Left cardiac atrium (tissue), 4 donors: ENCODE measurements at regions not wholly inside any gene's neighbourhood (a gene's known extent, or its start where the extent isn't known, plus 50 kb on each side); places are given as distances from the start of the nearest gene placed in this dataset.
A peak's percentile ranks its signal among the peaks of the same experiment; 100 is the strongest.
"Not testable (repeated sequence)": the region's sequence is repeated elsewhere in the genome, so short reads cannot be mapped to it uniquely, and the experiment has no call there.

Source experiments
- ATAC-seq, 2 donors: fragments of 200-7000 bp; cut with Tn5 transposase; one replicate each; pipeline ENCODE4 v1.9.1; 2020; ENCODE audit warnings: mild to moderate bottlenecking in 2 of 2, moderate library complexity in 2 of 2
- DNase-seq: peaks from one replicate; pipeline ENCODE4 v3.0.0-alpha.2; 2020
- intact Hi-C, 2 donors: fragments of 100-400 bp; cut with DNase I; formaldehyde crosslinking; loops; one replicate each; pipeline versions ENCODE4 v1.14.1 to v1.15.1; 2022 to 2023
- donor health status: DM: no; HTN: yes; CAD: no.
- donor health status: DM: no; HTN: yes; CAD: no; lungs with severe emphysema.
- donor health status: DM: yes; HTN: yes; CAD: no.
- donor health status: Dilated cardiomyopathy.

- DNase-seq (no peak), ATAC-seq (no peak)
- intact Hi-C loops = no loop called here
Measured at GRCh38 chr3:101143012-101143411, 149.8 kb upstream of the ABI3BP start.

- ATAC-seq (no peak), DNase-seq (no peak)
- intact Hi-C loops = no loop called here
Measured at GRCh38 chr3:101142160-101142559, 148.9 kb upstream of the ABI3BP start.

GRCh38 chr3:101141135-101141534 is 147.9 kb upstream of the ABI3BP start:
- DNase-seq (no peak), ATAC-seq (no peak)
- intact Hi-C loops = no loop called here

GRCh38 chr3:101138817-101139216 is 145.6 kb upstream of the ABI3BP start:
- intact Hi-C loops = no loop called here
- DNase-seq = no peak
- no peak for ATAC-seq

GRCh38 chr3:101134331-101134730 is 141.1 kb upstream of the ABI3BP start:
- ATAC-seq (no peak), DNase-seq (no peak)
- intact Hi-C loops = no loop called here

GRCh38 chr3:101133652-101134051 is 140.4 kb upstream of the ABI3BP start:
- ATAC-seq = no peak
- intact Hi-C loops = no loop called here

GRCh38 chr3:101133197-101133596 is 140.0 kb upstream of the ABI3BP start:
- intact Hi-C loops, ATAC-seq, DNase-seq: not testable (repeated sequence)

More at GRCh38 chr3:101133652-101134051, 140.4 kb upstream of the ABI3BP start:
- DNase-seq = no peak

GRCh38 chr3:101131767-101132166 is 138.5 kb upstream of the ABI3BP start:
- intact Hi-C loops = no loop called here
- DNase-seq (no peak), ATAC-seq (no peak)

GRCh38 chr3:101128786-101129185 is 135.6 kb upstream of the ABI3BP start:
- intact Hi-C loops = no loop called here
- DNase-seq (no peak), ATAC-seq (no peak)

GRCh38 chr3:101128001-101128400 is 134.8 kb upstream of the ABI3BP start:
- no peak for ATAC-seq
- intact Hi-C loops = no loop called here
- no peak for DNase-seq

- ATAC-seq (no peak), DNase-seq (no peak)
- intact Hi-C loops = no loop called here
Measured at GRCh38 chr3:101124125-101124524, 130.9 kb upstream of the ABI3BP start.

- ATAC-seq (no peak), DNase-seq (no peak)
Measured at GRCh38 chr3:101123081-101123480, 129.9 kb upstream of the ABI3BP start.

GRCh38 chr3:101122681-101123080 is 129.5 kb upstream of the ABI3BP start:
- DNase-seq (no peak), ATAC-seq (no peak)
- intact Hi-C loops = no loop called here

More at GRCh38 chr3:101123081-101123480, 129.9 kb upstream of the ABI3BP start:
- intact Hi-C loops = no loop called here

- DNase-seq = no peak
- intact Hi-C loops = no loop called here
Measured at GRCh38 chr3:101120039-101120438, 126.8 kb upstream of the ABI3BP start.

GRCh38 chr3:101119535-101119934 is 126.3 kb upstream of the ABI3BP start:
- DNase-seq (no peak), ATAC-seq (peak in 1 of 2 donors; percentile 62)
- intact Hi-C loops = no loop called here

More at GRCh38 chr3:101120039-101120438, 126.8 kb upstream of the ABI3BP start:
- ATAC-seq = peak in 1 of 2 donors; percentile 81

- ATAC-seq = peak in 1 of 2 donors; percentile 92
Measured at GRCh38 chr3:101117980-101118379, 124.8 kb upstream of the ABI3BP start.

GRCh38 chr3:101117465-101117864 is 124.2 kb upstream of the ABI3BP start:
- intact Hi-C loops = no loop called here
- DNase-seq (no peak), ATAC-seq (no peak)

More at GRCh38 chr3:101117980-101118379, 124.8 kb upstream of the ABI3BP start:
- intact Hi-C loops = no loop called here
- no peak for DNase-seq

- ATAC-seq, DNase-seq, intact Hi-C loops: not testable (repeated sequence)
Measured at GRCh38 chr3:101110295-101110694, 117.1 kb upstream of the ABI3BP start.

GRCh38 chr3:101104321-101104720 is 111.1 kb upstream of the ABI3BP start:
- intact Hi-C loops = no loop called here
- no peak for ATAC-seq
- DNase-seq = no peak

- DNase-seq = no peak
- ATAC-seq = no peak
- intact Hi-C loops = no loop called here
Measured at GRCh38 chr3:101102678-101103296, 109.6 kb upstream of the ABI3BP start.

- intact Hi-C loops = no loop called here
- DNase-seq = no peak
- no peak for ATAC-seq
Measured at GRCh38 chr3:101100361-101101009, 107.3 kb upstream of the ABI3BP start.
